ENCODE measurements at regions not wholly inside any gene's neighbourhood (a gene's known extent, or its start where the extent isn't known, plus 50 kb on each side); places are given as distances from the start of the nearest gene placed in this dataset.

DNA sequence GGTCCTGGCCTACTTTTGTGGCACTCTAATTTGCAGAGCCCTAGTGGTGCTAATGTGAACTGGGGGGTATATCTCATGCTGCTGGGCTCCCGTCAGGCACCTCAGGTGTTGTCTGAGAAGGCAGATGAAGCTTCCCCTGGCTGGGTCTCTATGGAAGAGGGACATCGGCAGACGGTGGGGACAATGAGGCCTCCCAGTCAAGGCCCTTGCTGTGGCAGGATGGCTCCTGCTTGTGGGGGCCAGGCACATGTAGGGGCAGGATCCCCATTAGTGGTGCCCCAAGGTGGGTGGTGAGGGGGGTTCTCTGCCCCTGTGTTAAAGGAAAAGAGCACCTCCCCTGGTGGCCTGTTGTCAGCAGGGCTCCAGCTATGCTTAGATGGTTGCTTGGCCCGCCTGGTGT, 192.8 kb upstream of the S1PR3 start:
- TF ChIP-seq, protein P1, sequence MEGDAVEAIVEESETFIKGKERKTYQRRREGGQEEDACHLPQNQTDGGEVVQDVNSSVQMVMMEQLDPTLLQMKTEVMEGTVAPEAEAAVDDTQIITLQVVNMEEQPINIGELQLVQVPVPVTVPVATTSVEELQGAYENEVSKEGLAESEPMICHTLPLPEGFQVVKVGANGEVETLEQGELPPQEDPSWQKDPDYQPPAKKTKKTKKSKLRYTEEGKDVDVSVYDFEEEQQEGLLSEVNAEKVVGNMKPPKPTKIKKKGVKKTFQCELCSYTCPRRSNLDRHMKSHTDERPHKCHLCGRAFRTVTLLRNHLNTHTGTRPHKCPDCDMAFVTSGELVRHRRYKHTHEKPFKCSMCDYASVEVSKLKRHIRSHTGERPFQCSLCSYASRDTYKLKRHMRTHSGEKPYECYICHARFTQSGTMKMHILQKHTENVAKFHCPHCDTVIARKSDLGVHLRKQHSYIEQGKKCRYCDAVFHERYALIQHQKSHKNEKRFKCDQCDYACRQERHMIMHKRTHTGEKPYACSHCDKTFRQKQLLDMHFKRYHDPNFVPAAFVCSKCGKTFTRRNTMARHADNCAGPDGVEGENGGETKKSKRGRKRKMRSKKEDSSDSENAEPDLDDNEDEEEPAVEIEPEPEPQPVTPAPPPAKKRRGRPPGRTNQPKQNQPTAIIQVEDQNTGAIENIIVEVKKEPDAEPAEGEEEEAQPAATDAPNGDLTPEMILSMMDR (IDR thresholded peaks at IDR 0.05; ENCODE audit: low read length): no peak
- no peak for TF ChIP-seq EZH2phosphoT487 (IDR thresholded peaks at IDR 0.05; ENCODE audit: low read length)
